Thyroid gland (tissue), 4 donors: ENCODE measurements at regions not wholly inside any gene's neighbourhood (a gene's known extent, or its start where the extent isn't known, plus 50 kb on each side); places are given as distances from the start of the nearest gene placed in this dataset.
"Not testable (repeated sequence)": the region's sequence is repeated elsewhere in the genome, so short reads cannot be mapped to it uniquely, and the experiment has no call there.

Source experiments
- CTCF ChIP-seq, 6 experiments: fragments of 200-600 bp in 3 of 6; fragments of 450-650 bp in 3 of 6; sonication (generic) in 3 of 6; IDR thresholded peaks; one replicate each; pipeline ENCODE4 v1.5.1; 2016 to 2019; ENCODE audit warnings: antibody characterized with exemption in 6 of 6, mild to moderate bottlenecking in 2 of 6, inconsistent platforms in 1 of 6, moderate library complexity in 1 of 6
- POLR2A ChIP-seq, 2 donors: fragments of 450-650 bp; IDR thresholded peaks; one replicate each; pipeline ENCODE4 v1.6.1; 2017; ENCODE audit warnings: antibody characterized with exemption in 2 of 2, mild to moderate bottlenecking in 2 of 2, moderate library complexity in 1 of 2

DNA sequence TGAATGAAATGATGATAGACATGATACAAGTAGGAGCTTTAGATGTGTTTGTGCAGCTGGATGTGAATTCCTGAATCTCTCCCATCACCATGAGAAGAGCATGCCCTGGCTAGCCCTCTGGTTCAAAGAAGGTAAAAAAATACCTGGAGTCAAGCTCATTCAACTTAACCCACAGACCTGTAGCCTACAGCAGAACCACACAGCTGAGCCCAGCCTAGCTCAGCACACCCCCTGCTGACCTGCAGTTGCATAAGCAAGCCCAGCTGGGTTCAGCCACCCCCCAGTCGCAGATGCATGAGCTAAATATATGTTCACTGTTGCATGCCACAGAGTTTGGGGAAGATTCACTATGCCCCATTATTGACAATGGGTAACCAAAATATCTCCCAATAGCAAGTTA is 130.6 kb upstream of the RRN3 start:
- not testable (repeated sequence) for TF ChIP-seq CTCF, POLR2A (IDR thresholded peaks at IDR 0.05)
